SU-DHL-6 (cell line): ENCODE measurements at regions not wholly inside any gene's neighbourhood (a gene's known extent, or its start where the extent isn't known, plus 50 kb on each side); places are given as distances from the start of the nearest gene placed in this dataset.

Experiments used
- H2AFZ ChIP-seq: fragments of 200-600 bp; sonication (generic); 2 replicates; pipeline ENCODE4 v1.6.1; 2014; ENCODE audit warnings: low read depth, mild to moderate bottlenecking, moderate library complexity, mixed read lengths, antibody characterized with exemption, low read length; ENCODE audit not compliant: severe bottlenecking
- H3F3A ChIP-seq: fragments of 200-600 bp; shearing (Covaris generic); 2 replicates; pipeline ENCODE4 v1.6.0; 2016; ENCODE audit warnings: antibody characterized with exemption, mild to moderate bottlenecking; ENCODE audit not compliant: insufficient read depth
- H3K27ac ChIP-seq: fragments of 200-600 bp; sonication (generic); 2 replicates; pipeline ENCODE4 v1.5.1; 2016; ENCODE audit warnings: low read depth, mild to moderate bottlenecking, low read length, moderate library complexity, mixed read lengths
- H3K27me3 ChIP-seq: fragments of 200-600 bp; sonication (generic), shearing (Covaris generic); 2 replicates; pipeline ENCODE4 v1.6.0; 2014; ENCODE audit warnings: mild to moderate bottlenecking, low read length
- H3K36me3 ChIP-seq: fragments of 200-600 bp; sonication (generic); 2 replicates; pipeline ENCODE4 v1.6.1; 2014; ENCODE audit warnings: mild to moderate bottlenecking, low read length, mixed read lengths
- H3K4me2 ChIP-seq: fragments of 300-600, 200-600 bp; shearing (Covaris generic), sonication (generic); 2 replicates; pipeline ENCODE4 v1.6.0; 2014; ENCODE audit warnings: low read length, low read depth, mild to moderate bottlenecking; ENCODE audit not compliant: poor library complexity, severe bottlenecking
- H3K4me3 ChIP-seq: fragments of 200-600 bp; sonication (generic); 2 replicates; pipeline ENCODE4 v1.5.1; 2014; ENCODE audit warnings: antibody characterized with exemption, low read length, mild to moderate bottlenecking, mixed read lengths; ENCODE audit not compliant: insufficient read depth, poor library complexity, severe bottlenecking
- H3K79me2 ChIP-seq: fragments of 200-600 bp; sonication (generic); 2 replicates; pipeline ENCODE4 v1.6.1; 2014; ENCODE audit warnings: mild to moderate bottlenecking, low read length, moderate library complexity; ENCODE audit not compliant: insufficient read depth
- H3K9ac ChIP-seq: fragments of 200-600 bp; sonication (generic); 2 replicates; pipeline ENCODE4 v1.7.0; 2014; ENCODE audit warnings: mild to moderate bottlenecking, low read length
- H3K9me2 ChIP-seq: fragments of 200-600 bp; sonication (generic); replicated peaks from 2 replicates; pipeline ENCODE4 v1.6.1; 2014; ENCODE audit warnings: low read length; ENCODE audit not compliant: insufficient read depth
- H3K9me3 ChIP-seq: fragments of 200-600 bp; sonication (generic); 2 replicates; pipeline ENCODE4 v1.6.1; 2014; ENCODE audit warnings: low read length, mixed read lengths; ENCODE audit not compliant: insufficient read depth
- H4K20me1 ChIP-seq: fragments of 200-600 bp; sonication (generic); 2 replicates; pipeline ENCODE4 v1.6.1; 2014; ENCODE audit warnings: low read depth, mild to moderate bottlenecking, antibody characterized with exemption, low read length, moderate library complexity, mixed read lengths
- EZH2phosphoT487 ChIP-seq: fragments of 200-600 bp; sonication (generic), shearing (Covaris generic); conservative IDR thresholded peaks from 2 replicates; pipeline ENCODE4 v1.6.1; 2018; ENCODE audit warnings: mild to moderate bottlenecking, antibody characterized with exemption, low read length, moderate library complexity, mixed read lengths
- TF ChIP-seq, protein P1 (sequence below): fragments of 200-600 bp; sonication (generic); IDR thresholded peaks from one replicate; pipeline ENCODE4 v1.5.1; 2017; ENCODE audit warnings: antibody characterized with exemption, mild to moderate bottlenecking, low read length, moderate library complexity; ENCODE audit not compliant: insufficient read depth, poor library complexity, severe bottlenecking

DNA sequence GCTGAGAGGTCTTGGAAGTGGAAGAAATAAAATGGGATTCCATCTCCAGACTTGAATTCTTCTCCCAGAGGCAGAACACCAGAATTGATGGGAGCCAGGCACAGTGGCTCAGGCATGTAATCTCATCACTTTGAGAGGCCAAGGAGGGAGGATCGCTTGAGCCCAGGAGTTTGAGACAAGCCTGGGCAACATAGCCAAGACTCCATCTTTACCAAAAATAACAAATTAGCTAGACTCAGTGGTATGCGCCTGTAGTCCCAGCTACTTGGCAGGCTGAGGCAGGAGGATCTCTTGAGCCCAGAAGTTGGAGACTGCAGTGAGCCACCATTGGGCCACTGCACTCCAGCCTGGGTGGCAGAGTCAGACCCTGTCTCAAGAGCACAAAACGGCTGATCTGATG is 144.3 kb downstream of the C1D start:
- no peaks in the 10 kb centered on the region for H3K27me3 ChIP-seq
- H3K9me2 ChIP-seq: no peaks in the 10 kb centered on the region
- no peaks in the 10 kb centered on the region for H4K20me1 ChIP-seq
- no peaks in the 10 kb centered on the region for H3K79me2 ChIP-seq
- H3K27ac ChIP-seq: no peak overlapping the region
- H3K4me3 ChIP-seq: no peak overlapping the region
- no peaks in the 10 kb centered on the region for H3K9me3 ChIP-seq
- no peaks in the 10 kb centered on the region for H3F3A ChIP-seq
- TF ChIP-seq, protein P1, sequence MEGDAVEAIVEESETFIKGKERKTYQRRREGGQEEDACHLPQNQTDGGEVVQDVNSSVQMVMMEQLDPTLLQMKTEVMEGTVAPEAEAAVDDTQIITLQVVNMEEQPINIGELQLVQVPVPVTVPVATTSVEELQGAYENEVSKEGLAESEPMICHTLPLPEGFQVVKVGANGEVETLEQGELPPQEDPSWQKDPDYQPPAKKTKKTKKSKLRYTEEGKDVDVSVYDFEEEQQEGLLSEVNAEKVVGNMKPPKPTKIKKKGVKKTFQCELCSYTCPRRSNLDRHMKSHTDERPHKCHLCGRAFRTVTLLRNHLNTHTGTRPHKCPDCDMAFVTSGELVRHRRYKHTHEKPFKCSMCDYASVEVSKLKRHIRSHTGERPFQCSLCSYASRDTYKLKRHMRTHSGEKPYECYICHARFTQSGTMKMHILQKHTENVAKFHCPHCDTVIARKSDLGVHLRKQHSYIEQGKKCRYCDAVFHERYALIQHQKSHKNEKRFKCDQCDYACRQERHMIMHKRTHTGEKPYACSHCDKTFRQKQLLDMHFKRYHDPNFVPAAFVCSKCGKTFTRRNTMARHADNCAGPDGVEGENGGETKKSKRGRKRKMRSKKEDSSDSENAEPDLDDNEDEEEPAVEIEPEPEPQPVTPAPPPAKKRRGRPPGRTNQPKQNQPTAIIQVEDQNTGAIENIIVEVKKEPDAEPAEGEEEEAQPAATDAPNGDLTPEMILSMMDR: no peak
- no peak for TF ChIP-seq EZH2phosphoT487
- no peak overlapping the region for H2AFZ ChIP-seq
- no peak overlapping the region for H3K4me2 ChIP-seq
- H3K36me3 ChIP-seq: no peaks in the 10 kb centered on the region
- no peak overlapping the region for H3K9ac ChIP-seq

DNA sequence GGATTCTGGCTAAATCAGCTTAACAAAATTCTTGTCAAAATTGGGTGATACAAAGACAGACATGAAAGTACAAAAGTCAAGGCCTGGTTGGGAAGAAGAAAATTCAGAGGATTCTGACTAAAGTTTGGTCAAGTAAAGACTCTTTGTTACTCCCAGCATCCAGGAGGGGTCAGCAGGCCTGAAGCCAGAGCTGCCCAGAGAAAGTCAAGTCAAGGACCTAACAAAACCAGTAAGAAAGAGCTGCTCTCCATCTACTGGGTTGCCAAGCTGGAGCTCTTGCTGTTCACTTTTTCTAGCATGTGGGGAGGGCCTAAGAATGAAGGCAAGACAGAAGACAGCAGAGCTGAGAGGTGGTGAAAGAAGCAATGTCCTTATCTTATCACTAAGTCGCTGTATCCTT is 143.3 kb downstream of the C1D start:
- Histone ChIP-seq H3K9me2 (no peaks in the 10 kb centered on the region), H3K27ac (no peak overlapping the region), H3K27me3 (no peaks in the 10 kb centered on the region), H3K9ac (no peak overlapping the region), H3K36me3 (no peaks in the 10 kb centered on the region), H3K79me2 (no peaks in the 10 kb centered on the region), H3K4me2 (no peak overlapping the region), H3F3A (no peaks in the 10 kb centered on the region), H2AFZ (no peak overlapping the region), H3K9me3 (no peaks in the 10 kb centered on the region), H3K4me3 (no peak overlapping the region), H4K20me1 (no peaks in the 10 kb centered on the region)
- TF ChIP-seq, protein P1: no peak
- TF ChIP-seq EZH2phosphoT487: no peak

DNA sequence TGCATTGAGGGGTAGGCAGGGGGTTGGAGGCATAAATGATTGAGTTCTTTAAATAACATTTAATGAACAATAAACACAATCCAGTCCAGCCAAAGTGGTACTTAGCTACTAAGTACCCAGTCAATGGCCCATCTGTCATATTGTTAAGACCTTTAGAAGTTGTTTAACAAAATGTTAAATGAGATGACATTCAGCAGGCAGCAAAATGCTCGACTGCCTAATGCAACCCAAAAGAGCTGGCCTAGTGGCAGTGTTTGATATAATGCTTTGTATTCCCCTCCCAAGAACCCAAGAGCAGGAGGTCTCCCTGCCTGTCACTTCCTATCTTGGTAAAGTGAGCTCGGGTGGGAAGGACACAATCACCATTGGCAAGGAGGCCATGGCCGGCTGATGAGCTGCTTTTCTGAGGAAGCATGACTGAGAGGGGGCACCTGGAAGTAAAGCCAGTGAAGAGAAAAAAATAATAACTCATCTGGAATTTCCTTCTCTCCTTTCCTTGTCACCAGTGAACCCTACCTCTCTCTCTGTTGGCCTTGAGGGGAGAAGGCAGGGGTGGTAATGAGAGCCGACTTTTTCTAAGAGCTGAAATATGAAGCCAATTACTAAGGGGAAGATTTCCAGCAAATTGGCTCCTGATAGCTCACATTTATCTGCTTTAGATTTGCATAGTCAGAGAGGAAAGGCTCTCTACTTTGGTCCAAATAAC is 140.6 kb downstream of the C1D start:
- no peak overlapping the region for H3K27ac ChIP-seq
- no peaks in the 10 kb centered on the region for H3K9me2 ChIP-seq
- no peak overlapping the region for H3K4me3 ChIP-seq
- no peaks in the 10 kb centered on the region for H3F3A ChIP-seq
- no peaks in the 10 kb centered on the region for H3K27me3 ChIP-seq
- H2AFZ ChIP-seq: no peak overlapping the region
- no peaks in the 10 kb centered on the region for H3K36me3 ChIP-seq
- TF ChIP-seq, protein P1: no peak
- TF ChIP-seq EZH2phosphoT487: no peak
- no peaks in the 10 kb centered on the region for H3K79me2 ChIP-seq
- H4K20me1 ChIP-seq: no peaks in the 10 kb centered on the region
- H3K4me2 ChIP-seq: no peak overlapping the region
- no peaks in the 10 kb centered on the region for H3K9me3 ChIP-seq
- H3K9ac ChIP-seq: no peak overlapping the region
